Endodermal cell (in vitro differentiated cells): ENCODE measurements at regions not wholly inside any gene's neighbourhood (a gene's known extent, or its start where the extent isn't known, plus 50 kb on each side); places are given as distances from the start of the nearest gene placed in this dataset.

ENCODE experiments used
- DNase-seq: peaks from one replicate; pipeline ENCODE4 v3.0.0-alpha.2; 2017
- H3K27ac ChIP-seq: 2 replicates; pipeline ENCODE4 v1.5.1; 2013; ENCODE audit warnings: mild to moderate bottlenecking, low read depth, low read length, moderate library complexity
- H3K27me3 ChIP-seq: 2 replicates; pipeline ENCODE4 v1.6.1; 2013; ENCODE audit warnings: mild to moderate bottlenecking, low read length, moderate library complexity; ENCODE audit not compliant: insufficient read depth, control insufficient read depth, poor library complexity, severe bottlenecking
- H3K36me3 ChIP-seq: 2 replicates; pipeline ENCODE4 v1.7.0; 2013; ENCODE audit warnings: mild to moderate bottlenecking, low read length, moderate library complexity; ENCODE audit not compliant: control insufficient read depth, insufficient read depth
- H3K4me1 ChIP-seq: one replicate; pipeline ENCODE4 v1.7.0; 2013; ENCODE audit warnings: low read length; ENCODE audit not compliant: control insufficient read depth, insufficient read depth
- H3K4me3 ChIP-seq: 2 replicates; pipeline ENCODE4 v1.5.1; 2013; ENCODE audit warnings: mild to moderate bottlenecking, low read length, moderate library complexity
- H3K9ac ChIP-seq: 2 replicates; pipeline ENCODE4 v1.6.1; 2013; ENCODE audit warnings: mild to moderate bottlenecking, low read length, moderate library complexity; ENCODE audit not compliant: poor library complexity, severe bottlenecking; ENCODE audit errors: extremely low read depth
- H3K9me3 ChIP-seq: 2 replicates; pipeline ENCODE4 v1.6.1; 2013; ENCODE audit warnings: mild to moderate bottlenecking, low read length, moderate library complexity; ENCODE audit not compliant: control insufficient read depth
- H3K27ac Mint-ChIP-seq: 2 replicates; pipeline ENCODE4 v1.8.0; 2020; ENCODE audit warnings: mixed read lengths
- H3K27me3 Mint-ChIP-seq: 2 replicates; pipeline ENCODE4 v1.8.0; 2021; ENCODE audit warnings: mild to moderate bottlenecking, mixed read lengths; ENCODE audit not compliant: insufficient read depth
- H3K36me3 Mint-ChIP-seq: 2 replicates; pipeline ENCODE4 v1.8.0; 2020; ENCODE audit warnings: low read depth, mixed read lengths
- H3K4me1 Mint-ChIP-seq: 2 replicates; pipeline ENCODE4 v1.8.0; 2020; ENCODE audit warnings: mixed read lengths
- H3K4me3 Mint-ChIP-seq: 2 replicates; pipeline ENCODE4 v1.8.0; 2020; ENCODE audit warnings: mild to moderate bottlenecking, moderate library complexity, mixed read lengths
- H3K9me3 Mint-ChIP-seq: 2 replicates; pipeline ENCODE4 v1.8.0; 2020; ENCODE audit warnings: mild to moderate bottlenecking, mixed read lengths
- whole genome bisulfite sequencing, 2 experiments: methylation state at CpG; one replicate each; pipeline versions ENCODE4 v1.1.5 to v1.1.7; 2013; ENCODE audit warnings: missing lambda C conversion rate in 2 of 2, mixed read lengths in 1 of 2; ENCODE audit not compliant: insufficient coverage in 1 of 2, insufficient read length in 1 of 2; 5-methylcytosine and 5-hydroxymethylcytosine counted together
- TF ChIP-seq, protein P1 (sequence below): fragments of 200-600 bp; sonication (generic); conservative IDR thresholded peaks from 2 replicates; pipeline ENCODE4 v1.5.0; 2021; ENCODE audit warnings: antibody characterized with exemption, mild to moderate bottlenecking

DNA sequence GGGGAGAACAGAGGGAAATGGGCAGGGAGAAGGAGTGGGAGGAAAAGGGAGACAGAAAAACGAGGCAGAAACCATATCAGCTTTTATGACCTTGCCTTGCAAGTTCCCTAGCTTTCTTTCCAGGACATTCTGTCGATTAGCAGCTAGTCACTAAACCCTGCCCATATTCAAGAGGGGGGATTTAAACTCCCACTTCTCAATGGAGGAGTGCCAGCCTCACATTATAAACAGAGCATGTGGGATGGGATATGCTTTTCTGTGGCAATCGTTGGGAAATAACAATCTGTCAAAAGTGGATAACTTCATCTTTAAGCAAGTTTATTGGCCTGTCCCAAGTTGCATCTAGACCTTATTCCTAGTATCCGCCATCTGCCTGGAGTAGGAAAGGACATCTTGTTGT, 57.0 kb upstream of the TMEM170B start:
- no peak overlapping the region for H3K4me3 ChIP-seq
- H3K4me1 ChIP-seq, result no peaks in the 10 kb centered on the region
- 71 to 100% methylated on average over 2 to 4 of the region's 4 CpGs for WGBS, 2 experiments
- Mint-ChIP-seq H3K27me3 (no peaks in the 10 kb centered on the region), H3K4me1 (peaks cover 7% of the 10 kb centered on the region), H3K9me3 (no peaks in the 10 kb centered on the region), H3K36me3 (no peaks in the 10 kb centered on the region), H3K27ac (no peak overlapping the region), H3K4me3 (no peak overlapping the region)
- no peak overlapping the region for H3K27ac ChIP-seq
- H3K27me3 ChIP-seq, result no peaks in the 10 kb centered on the region
- no peak overlapping the region for H3K9ac ChIP-seq
- TF ChIP-seq, protein P1, sequence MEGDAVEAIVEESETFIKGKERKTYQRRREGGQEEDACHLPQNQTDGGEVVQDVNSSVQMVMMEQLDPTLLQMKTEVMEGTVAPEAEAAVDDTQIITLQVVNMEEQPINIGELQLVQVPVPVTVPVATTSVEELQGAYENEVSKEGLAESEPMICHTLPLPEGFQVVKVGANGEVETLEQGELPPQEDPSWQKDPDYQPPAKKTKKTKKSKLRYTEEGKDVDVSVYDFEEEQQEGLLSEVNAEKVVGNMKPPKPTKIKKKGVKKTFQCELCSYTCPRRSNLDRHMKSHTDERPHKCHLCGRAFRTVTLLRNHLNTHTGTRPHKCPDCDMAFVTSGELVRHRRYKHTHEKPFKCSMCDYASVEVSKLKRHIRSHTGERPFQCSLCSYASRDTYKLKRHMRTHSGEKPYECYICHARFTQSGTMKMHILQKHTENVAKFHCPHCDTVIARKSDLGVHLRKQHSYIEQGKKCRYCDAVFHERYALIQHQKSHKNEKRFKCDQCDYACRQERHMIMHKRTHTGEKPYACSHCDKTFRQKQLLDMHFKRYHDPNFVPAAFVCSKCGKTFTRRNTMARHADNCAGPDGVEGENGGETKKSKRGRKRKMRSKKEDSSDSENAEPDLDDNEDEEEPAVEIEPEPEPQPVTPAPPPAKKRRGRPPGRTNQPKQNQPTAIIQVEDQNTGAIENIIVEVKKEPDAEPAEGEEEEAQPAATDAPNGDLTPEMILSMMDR, result no peak
- H3K36me3 ChIP-seq, result no peaks in the 10 kb centered on the region
- DNase-seq, result no peak
- no peaks in the 10 kb centered on the region for H3K9me3 ChIP-seq

DNA sequence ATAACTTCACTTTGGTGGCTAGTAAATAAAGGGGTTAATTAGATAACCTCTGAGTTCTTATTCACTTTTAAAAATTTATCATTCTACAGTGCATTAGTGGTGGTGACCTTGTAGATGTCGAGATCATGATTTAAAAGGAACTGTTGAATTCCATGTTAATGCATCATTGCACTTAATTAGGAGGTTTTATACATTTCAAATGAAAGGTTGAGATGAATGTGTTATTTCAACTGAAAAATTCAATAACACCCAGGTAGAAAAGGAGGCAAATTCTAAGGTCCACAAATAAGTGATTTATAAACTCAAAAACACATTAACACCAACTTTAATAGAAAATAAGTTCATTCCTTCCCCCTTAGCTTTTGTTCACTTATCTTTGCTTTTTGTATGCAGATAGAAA, 58.3 kb upstream of the TMEM170B start:
- Histone ChIP-seq H3K4me3 (no peak overlapping the region), H3K27ac (no peak overlapping the region), H3K9me3 (no peaks in the 10 kb centered on the region), H3K36me3 (no peaks in the 10 kb centered on the region), H3K4me1 (no peaks in the 10 kb centered on the region), H3K9ac (no peak overlapping the region), H3K27me3 (no peaks in the 10 kb centered on the region)
- Mint-ChIP-seq H3K27ac (no peak overlapping the region), H3K36me3 (no peaks in the 10 kb centered on the region), H3K4me3 (no peak overlapping the region), H3K9me3 (no peaks in the 10 kb centered on the region), H3K4me1 (no peaks in the 10 kb centered on the region), H3K27me3 (no peaks in the 10 kb centered on the region)
- TF ChIP-seq, protein P1, result no peak
- DNase-seq, result no peak
- WGBS, 2 experiments, result 80% methylated on average over 1 of the region's 1 CpG

DNA sequence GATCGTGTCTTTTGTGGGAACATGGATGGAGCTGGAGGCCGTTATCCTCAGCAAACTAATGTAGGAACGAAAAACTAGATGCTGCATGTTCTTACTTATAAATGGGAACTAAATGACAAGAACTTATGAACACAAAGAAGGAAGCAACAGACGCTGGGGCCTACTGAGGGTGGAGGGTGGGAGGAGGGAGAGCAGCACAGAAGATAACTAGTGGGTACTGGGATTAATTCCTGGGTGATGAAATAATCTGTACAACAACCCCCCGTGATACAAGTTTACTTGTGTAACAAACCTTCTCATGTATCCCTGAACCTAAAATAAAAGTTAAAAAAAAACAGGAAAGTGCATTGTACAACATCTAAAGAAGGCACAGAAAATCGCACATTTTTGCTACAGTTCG, 59.0 kb upstream of the TMEM170B start:
- Mint-ChIP-seq H3K4me1 (no peaks in the 10 kb centered on the region), H3K27ac (no peak overlapping the region), H3K9me3 (no peaks in the 10 kb centered on the region), H3K36me3 (no peaks in the 10 kb centered on the region), H3K27me3 (no peaks in the 10 kb centered on the region), H3K4me3 (no peak overlapping the region)
- Histone ChIP-seq H3K27ac (no peak overlapping the region), H3K9ac (no peak overlapping the region), H3K36me3 (no peaks in the 10 kb centered on the region), H3K4me1 (no peaks in the 10 kb centered on the region), H3K4me3 (no peak overlapping the region), H3K9me3 (no peaks in the 10 kb centered on the region), H3K27me3 (no peaks in the 10 kb centered on the region)
- TF ChIP-seq, protein P1, result no peak
- WGBS, 2 experiments, result 79 to 86% methylated on average over 4 to 7 of the region's 7 CpGs
- no peak for DNase-seq
